Hepatocyte (in vitro differentiated cells): ENCODE measurements at regions not wholly inside any gene's neighbourhood (a gene's known extent, or its start where the extent isn't known, plus 50 kb on each side); places are given as distances from the start of the nearest gene placed in this dataset.

ENCODE experiments used
- DNase-seq: peaks from one replicate; pipeline ENCODE4 v3.0.0-alpha.2; 2016; ENCODE audit warnings: low spot score
- H2AFZ ChIP-seq: fragments of 200-600 bp; sonication (generic); 2 replicates; pipeline ENCODE4 v1.6.0; 2016; ENCODE audit warnings: antibody characterized with exemption, mild to moderate bottlenecking
- H3K27ac ChIP-seq: fragments of 200-600 bp; sonication (generic); 2 replicates; pipeline ENCODE4 v1.5.1; 2016; ENCODE audit warnings: mild to moderate bottlenecking
- H3K27me3 ChIP-seq: fragments of 200-600 bp; sonication (generic); 2 replicates; pipeline ENCODE4 v1.6.1; 2016
- H3K36me3 ChIP-seq: fragments of 200-600 bp; sonication (generic); replicated peaks from 2 replicates; pipeline ENCODE4 v1.5.1; 2016; ENCODE audit warnings: low read depth; ENCODE audit not compliant: insufficient read depth
- H3K4me1 ChIP-seq: fragments of 200-600 bp; sonication (generic); 2 replicates; pipeline ENCODE4 v1.5.1; 2016; ENCODE audit warnings: mild to moderate bottlenecking, moderate library complexity; ENCODE audit not compliant: insufficient read depth
- H3K4me2 ChIP-seq: fragments of 200-600 bp; sonication (generic); 2 replicates; pipeline ENCODE4 v1.6.0; 2016
- H3K4me3 ChIP-seq: fragments of 200-600 bp; sonication (generic); 2 replicates; pipeline ENCODE4 v1.5.1; 2016; ENCODE audit warnings: mild to moderate bottlenecking
- H3K79me2 ChIP-seq: fragments of 200-600 bp; sonication (generic); 2 replicates; pipeline ENCODE4 v1.6.0; 2017; ENCODE audit warnings: mild to moderate bottlenecking
- H3K9me2 ChIP-seq: fragments of 200-600 bp; sonication (generic); replicated peaks from 2 replicates; pipeline ENCODE4 v1.6.0; 2017; ENCODE audit warnings: mild to moderate bottlenecking; ENCODE audit not compliant: insufficient read depth
- H3K9me3 ChIP-seq: fragments of 200-600 bp; sonication (generic); 2 replicates; pipeline ENCODE4 v1.5.1; 2016; ENCODE audit warnings: low read depth, mild to moderate bottlenecking
- H4K20me1 ChIP-seq: fragments of 200-600 bp; sonication (generic); 2 replicates; pipeline ENCODE4 v1.6.0; 2016; ENCODE audit warnings: mild to moderate bottlenecking; ENCODE audit not compliant: insufficient read depth, poor library complexity, severe bottlenecking
- CTCF ChIP-seq: fragments of 200-600 bp; sonication (generic); IDR thresholded peaks from 2 replicates; pipeline ENCODE4 v1.5.1; 2016; ENCODE audit warnings: antibody characterized with exemption, mild to moderate bottlenecking; ENCODE audit not compliant: poor library complexity
- EZH2 ChIP-seq: fragments of 200-600 bp; sonication (generic); IDR thresholded peaks from 2 replicates; pipeline ENCODE4 v1.6.1; 2016; ENCODE audit warnings: antibody characterized with exemption, mild to moderate bottlenecking, borderline replicate concordance
- EZH2phosphoT487 ChIP-seq: fragments of 200-600 bp; sonication (generic); IDR thresholded peaks from one replicate; pipeline ENCODE4 v1.6.1; 2018; ENCODE audit warnings: antibody characterized with exemption, mild to moderate bottlenecking, low read depth, moderate library complexity; ENCODE audit not compliant: unreplicated experiment, severe bottlenecking
- WGBS: methylation state at CpG from one replicate; pipeline ENCODE4 v1.1.6; 2016; ENCODE audit warnings: low lambda C conversion rate; ENCODE audit errors: missing lambda C conversion rate; 5-methylcytosine and 5-hydroxymethylcytosine counted together

GRCh38 chr5:124872615-124873014 is 126.2 kb upstream of the ZNF608 start:
- WGBS = 62% methylated on average over 2 of the region's 2 CpGs
- H3K9me3 ChIP-seq = no peaks in the 10 kb centered on the region

GRCh38 chr5:124873188-124873587 is 126.7 kb upstream of the ZNF608 start:
- Histone ChIP-seq H3K79me2 (no peaks in the 10 kb centered on the region), H3K9me2 (no peaks in the 10 kb centered on the region), H3K9me3 (no peaks in the 10 kb centered on the region), H3K4me2 (no peak overlapping the region), H3K4me1 (peaks cover 11% of the 10 kb centered on the region), H3K36me3 (no peaks in the 10 kb centered on the region), H3K4me3 (no peak overlapping the region), H3K27ac (no peak overlapping the region), H2AFZ (no peak overlapping the region), H3K27me3 (no peaks in the 10 kb centered on the region), H4K20me1 (no peaks in the 10 kb centered on the region)
- DNase-seq = no peak
- TF ChIP-seq CTCF (no peak), EZH2 (no peak), EZH2phosphoT487 (no peak)

More at GRCh38 chr5:124872615-124873014, 126.2 kb upstream of the ZNF608 start:
- H3K4me3 ChIP-seq = no peak overlapping the region
- H4K20me1 ChIP-seq = no peaks in the 10 kb centered on the region
- no peaks in the 10 kb centered on the region for H3K9me2 ChIP-seq
- DNase-seq = no peak
- H3K79me2 ChIP-seq = no peaks in the 10 kb centered on the region
- no peak overlapping the region for H3K27ac ChIP-seq
- peaks cover 11% of the 10 kb centered on the region for H3K4me1 ChIP-seq
- no peak overlapping the region for H3K4me2 ChIP-seq
- no peaks in the 10 kb centered on the region for H3K36me3 ChIP-seq
- H3K27me3 ChIP-seq = no peaks in the 10 kb centered on the region
- no peak overlapping the region for H2AFZ ChIP-seq
- TF ChIP-seq EZH2 = no peak
- no peak for TF ChIP-seq CTCF
- TF ChIP-seq EZH2phosphoT487 = no peak

GRCh38 chr5:124873713-124874112 is 127.3 kb upstream of the ZNF608 start:
- no peak overlapping the region for H3K27ac ChIP-seq
- no peaks in the 10 kb centered on the region for H3K36me3 ChIP-seq
- no peaks in the 10 kb centered on the region for H3K9me3 ChIP-seq
- WGBS = 96% methylated on average over 3 of the region's 3 CpGs
- TF ChIP-seq EZH2phosphoT487 (no peak), CTCF (no peak)
- H3K4me3 ChIP-seq = no peak overlapping the region
- no peak for DNase-seq
- no peaks in the 10 kb centered on the region for H3K9me2 ChIP-seq
- H2AFZ ChIP-seq = no peak overlapping the region
- peaks cover 11% of the 10 kb centered on the region for H3K4me1 ChIP-seq
- H3K79me2 ChIP-seq = no peaks in the 10 kb centered on the region
- H4K20me1 ChIP-seq = no peaks in the 10 kb centered on the region
- H3K4me2 ChIP-seq = no peak overlapping the region
- no peaks in the 10 kb centered on the region for H3K27me3 ChIP-seq

GRCh38 chr5:124876566-124876965 is 130.1 kb upstream of the ZNF608 start:
- Histone ChIP-seq H3K4me1 (peaks cover 5% of the 10 kb centered on the region), H3K9me2 (no peaks in the 10 kb centered on the region), H4K20me1 (no peaks in the 10 kb centered on the region), H3K27ac (no peak overlapping the region), H3K4me3 (no peak overlapping the region), H3K4me2 (no peak overlapping the region), H3K36me3 (no peaks in the 10 kb centered on the region), H3K27me3 (no peaks in the 10 kb centered on the region), H2AFZ (no peak overlapping the region), H3K79me2 (no peaks in the 10 kb centered on the region), H3K9me3 (no peaks in the 10 kb centered on the region)
- DNase-seq = no peak
- TF ChIP-seq CTCF (no peak), EZH2phosphoT487 (no peak), EZH2 (no peak)
- 94% methylated on average over 1 of the region's 1 CpG for WGBS
